ENCODE measurements at regions not wholly inside any gene's neighbourhood (a gene's known extent, or its start where the extent isn't known, plus 50 kb on each side); places are given as distances from the start of the nearest gene placed in this dataset.
"Not testable (repeated sequence)": the region's sequence is repeated elsewhere in the genome, so short reads cannot be mapped to it uniquely, and the experiment has no call there.

DNA sequence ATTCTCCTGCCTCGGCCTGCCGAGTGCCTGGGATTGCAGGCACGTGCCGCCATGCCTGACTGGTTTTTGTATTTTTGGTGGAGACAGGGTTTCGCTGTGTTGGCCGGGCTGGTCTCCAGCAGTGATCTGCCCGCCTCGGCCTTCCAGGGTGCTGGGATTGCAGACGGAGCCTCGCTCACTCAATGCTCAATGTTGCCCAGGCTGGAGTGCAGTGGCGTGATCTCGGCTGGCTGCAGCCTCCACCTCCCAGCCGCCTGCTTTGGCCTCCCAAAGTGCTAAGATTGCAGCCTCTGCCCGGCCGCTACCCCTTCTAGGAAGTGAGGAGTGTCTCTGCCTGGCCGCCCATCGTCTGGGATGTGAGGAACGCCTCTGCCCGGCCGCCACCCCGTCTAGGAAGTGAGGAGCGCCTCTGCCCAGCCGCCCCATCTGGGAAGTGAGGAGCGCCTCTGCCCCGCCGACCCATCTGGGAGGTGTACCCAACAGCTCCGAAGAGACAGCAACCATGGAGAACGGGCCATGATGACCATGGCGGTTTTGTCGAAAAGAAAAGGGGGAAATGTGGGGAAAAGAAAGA, 153.7 kb downstream of the C3orf38 start:
- H3K36me3 Mint-ChIP-seq (ENCODE audit: low read depth); H3K9me3 Mint-ChIP-seq; H3K27me3 Mint-ChIP-seq (ENCODE audit: low read depth); intact Hi-C loops (cut with micrococcal nuclease); H3K4me1 Mint-ChIP-seq (ENCODE audit: low read depth); H3K27ac Mint-ChIP-seq; H3K4me3 Mint-ChIP-seq (ENCODE audit: low read depth); DNase-seq (ENCODE audit: low spot score): not testable (repeated sequence)

GRCh38 chr3:88307666-88308065, 157.9 kb downstream of the C3orf38 start:
- intact Hi-C loops (cut with micrococcal nuclease) = no loop called here
- no peaks in the 10 kb centered on the region for H3K27me3 Mint-ChIP-seq (ENCODE audit: low read depth)
- no peaks in the 10 kb centered on the region for H3K4me1 Mint-ChIP-seq (ENCODE audit: low read depth)
- H3K4me3 Mint-ChIP-seq (ENCODE audit: low read depth) = no peak overlapping the region
- DNase-seq (ENCODE audit: low spot score) = no peak
- H3K36me3 Mint-ChIP-seq (ENCODE audit: low read depth) = no peaks in the 10 kb centered on the region
- no peak overlapping the region for H3K27ac Mint-ChIP-seq
- H3K9me3 Mint-ChIP-seq = no peaks in the 10 kb centered on the region

- H3K9me3 Mint-ChIP-seq = no peaks in the 10 kb centered on the region
- intact Hi-C loops (cut with micrococcal nuclease) = no loop called here
- H3K4me3 Mint-ChIP-seq (ENCODE audit: low read depth) = no peak overlapping the region
- DNase-seq (ENCODE audit: low spot score) = no peak
- no peaks in the 10 kb centered on the region for H3K27me3 Mint-ChIP-seq (ENCODE audit: low read depth)
- no peaks in the 10 kb centered on the region for H3K4me1 Mint-ChIP-seq (ENCODE audit: low read depth)
- H3K27ac Mint-ChIP-seq = no peak overlapping the region
- no peaks in the 10 kb centered on the region for H3K36me3 Mint-ChIP-seq (ENCODE audit: low read depth)
Observed at GRCh38 chr3:88311826-88312225, 162.1 kb downstream of the C3orf38 start.

- Mint-ChIP-seq H3K4me3 (ENCODE audit: low read depth) (no peak overlapping the region), H3K27ac (no peak overlapping the region), H3K4me1 (ENCODE audit: low read depth) (no peaks in the 10 kb centered on the region), H3K27me3 (ENCODE audit: low read depth) (no peaks in the 10 kb centered on the region), H3K9me3 (no peaks in the 10 kb centered on the region), H3K36me3 (ENCODE audit: low read depth) (no peaks in the 10 kb centered on the region)
- no peak for DNase-seq (ENCODE audit: low spot score)
- intact Hi-C loops (cut with micrococcal nuclease) = no loop called here
Observed at GRCh38 chr3:88312256-88312655, 162.5 kb downstream of the C3orf38 start.

- Mint-ChIP-seq H3K4me3 (ENCODE audit: low read depth) (no peak overlapping the region), H3K27me3 (ENCODE audit: low read depth) (no peaks in the 10 kb centered on the region), H3K27ac (no peak overlapping the region), H3K4me1 (ENCODE audit: low read depth) (no peaks in the 10 kb centered on the region), H3K9me3 (no peaks in the 10 kb centered on the region), H3K36me3 (ENCODE audit: low read depth) (no peaks in the 10 kb centered on the region)
- intact Hi-C loops (cut with micrococcal nuclease) = no loop called here
- no peak for DNase-seq (ENCODE audit: low spot score)
Observed at GRCh38 chr3:88318067-88318466, 168.3 kb downstream of the C3orf38 start.

- no peaks in the 10 kb centered on the region for H3K4me1 Mint-ChIP-seq (ENCODE audit: low read depth)
- DNase-seq (ENCODE audit: low spot score) = no peak
- H3K27ac Mint-ChIP-seq = no peak overlapping the region
- H3K4me3 Mint-ChIP-seq (ENCODE audit: low read depth) = no peak overlapping the region
- H3K36me3 Mint-ChIP-seq (ENCODE audit: low read depth) = no peaks in the 10 kb centered on the region
- no peaks in the 10 kb centered on the region for H3K27me3 Mint-ChIP-seq (ENCODE audit: low read depth)
- H3K9me3 Mint-ChIP-seq = no peaks in the 10 kb centered on the region
- intact Hi-C loops (cut with micrococcal nuclease) = no loop called here
Observed at GRCh38 chr3:88321363-88322050, 171.7 kb downstream of the C3orf38 start.

- Mint-ChIP-seq H3K4me1 (ENCODE audit: low read depth) (no peaks in the 10 kb centered on the region), H3K36me3 (ENCODE audit: low read depth) (no peaks in the 10 kb centered on the region), H3K27ac (no peak overlapping the region), H3K9me3 (no peaks in the 10 kb centered on the region), H3K27me3 (ENCODE audit: low read depth) (no peaks in the 10 kb centered on the region), H3K4me3 (ENCODE audit: low read depth) (no peak overlapping the region)
- no peak for DNase-seq (ENCODE audit: low spot score)
- intact Hi-C loops (cut with micrococcal nuclease) = no loop called here
Observed at GRCh38 chr3:88324788-88325187, 175.0 kb downstream of the C3orf38 start.

- Mint-ChIP-seq H3K27ac (no peak overlapping the region), H3K4me1 (ENCODE audit: low read depth) (no peaks in the 10 kb centered on the region), H3K4me3 (ENCODE audit: low read depth) (no peak overlapping the region), H3K9me3 (peaks cover 9% of the 10 kb centered on the region), H3K27me3 (ENCODE audit: low read depth) (no peaks in the 10 kb centered on the region), H3K36me3 (ENCODE audit: low read depth) (no peaks in the 10 kb centered on the region)
- no peak for DNase-seq (ENCODE audit: low spot score)
- intact Hi-C loops (cut with micrococcal nuclease) = no loop called here
Observed at GRCh38 chr3:88334187-88334868, 184.6 kb downstream of the C3orf38 start.

DNA sequence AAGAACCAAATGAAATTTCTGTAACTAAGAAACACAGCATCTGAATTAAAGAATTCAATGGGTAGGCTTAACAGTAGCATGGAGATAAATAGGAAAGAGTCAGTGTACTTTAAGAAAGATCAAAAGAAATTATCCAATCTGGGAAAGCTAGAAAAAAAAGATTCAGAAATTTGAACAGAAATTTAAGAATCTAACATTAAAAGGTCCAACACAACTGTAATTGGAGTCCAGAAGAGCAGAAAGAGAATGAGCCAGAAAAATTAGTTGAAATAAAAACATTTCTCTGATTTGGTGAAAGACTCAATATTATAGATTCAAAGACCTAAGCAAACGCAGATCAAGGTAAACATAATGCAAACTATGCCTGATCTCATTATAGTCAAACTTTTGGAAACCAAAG, 187.1 kb downstream of the C3orf38 start:
- Mint-ChIP-seq H3K9me3 (peaks cover 9% of the 10 kb centered on the region), H3K4me3 (ENCODE audit: low read depth) (no peak overlapping the region), H3K36me3 (ENCODE audit: low read depth) (no peaks in the 10 kb centered on the region), H3K27ac (no peak overlapping the region), H3K27me3 (ENCODE audit: low read depth) (no peaks in the 10 kb centered on the region), H3K4me1 (ENCODE audit: low read depth) (no peaks in the 10 kb centered on the region)
- intact Hi-C loops (cut with micrococcal nuclease) = no loop called here
- DNase-seq (ENCODE audit: low spot score) = no peak

DNA sequence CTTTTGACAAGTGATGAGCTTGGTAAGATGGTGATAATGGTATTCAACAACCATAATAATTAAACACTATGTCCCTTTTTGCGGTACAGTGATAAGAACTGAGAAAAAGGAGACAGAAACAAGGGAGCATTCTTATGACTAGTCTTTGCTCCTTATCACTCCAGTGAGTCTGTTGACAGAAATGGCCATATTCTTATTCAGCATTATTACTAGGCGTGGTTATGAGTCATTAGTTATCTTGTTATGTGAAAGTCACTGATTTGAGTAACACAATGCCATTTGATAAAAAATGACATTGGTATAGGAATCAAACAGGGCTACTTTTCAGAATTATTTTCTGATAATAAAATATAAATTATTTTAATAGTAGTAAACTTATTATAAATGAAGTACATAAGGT, 193.5 kb downstream of the C3orf38 start:
- no peaks in the 10 kb centered on the region for H3K36me3 Mint-ChIP-seq (ENCODE audit: low read depth)
- no peak overlapping the region for H3K27ac Mint-ChIP-seq
- DNase-seq (ENCODE audit: low spot score) = no peak
- no peaks in the 10 kb centered on the region for H3K9me3 Mint-ChIP-seq
- H3K27me3 Mint-ChIP-seq (ENCODE audit: low read depth) = no peaks in the 10 kb centered on the region
- no peaks in the 10 kb centered on the region for H3K4me1 Mint-ChIP-seq (ENCODE audit: low read depth)
- intact Hi-C loops (cut with micrococcal nuclease) = no loop called here
- no peak overlapping the region for H3K4me3 Mint-ChIP-seq (ENCODE audit: low read depth)

GRCh38 chr3:88346643-88347042, 196.9 kb downstream of the C3orf38 start:
- intact Hi-C loops (cut with micrococcal nuclease) = no loop called here
- no peak overlapping the region for H3K4me3 Mint-ChIP-seq (ENCODE audit: low read depth)
- H3K27ac Mint-ChIP-seq = no peak overlapping the region
- H3K36me3 Mint-ChIP-seq (ENCODE audit: low read depth) = no peaks in the 10 kb centered on the region
- no peaks in the 10 kb centered on the region for H3K4me1 Mint-ChIP-seq (ENCODE audit: low read depth)
- no peaks in the 10 kb centered on the region for H3K27me3 Mint-ChIP-seq (ENCODE audit: low read depth)
- DNase-seq (ENCODE audit: low spot score) = no peak
- no peaks in the 10 kb centered on the region for H3K9me3 Mint-ChIP-seq

DNA sequence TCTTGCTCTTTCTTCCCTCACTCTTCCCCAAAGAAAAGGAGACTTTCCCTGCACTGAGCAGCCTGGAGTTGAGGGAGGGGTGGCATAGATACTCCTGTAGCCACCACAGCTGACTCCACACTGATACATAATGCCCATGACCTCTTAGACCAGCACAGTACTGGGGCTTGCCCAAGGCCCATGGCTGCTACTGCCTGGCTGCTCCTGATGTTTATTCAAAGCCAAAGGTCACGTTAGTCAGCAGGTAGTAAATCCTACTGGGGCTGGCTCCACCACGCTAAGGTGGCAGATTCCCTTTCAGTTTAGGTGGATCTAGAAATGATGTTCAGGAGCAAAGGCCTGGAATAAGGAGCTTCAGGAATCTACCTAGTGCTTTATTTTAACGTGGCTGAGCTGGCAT, 212.7 kb downstream of the C3orf38 start:
- H3K4me1 Mint-ChIP-seq (ENCODE audit: low read depth) = no peaks in the 10 kb centered on the region
- intact Hi-C loops (cut with micrococcal nuclease) = no loop called here
- H3K9me3 Mint-ChIP-seq = no peaks in the 10 kb centered on the region
- no peak for DNase-seq (ENCODE audit: low spot score)
- no peaks in the 10 kb centered on the region for H3K27me3 Mint-ChIP-seq (ENCODE audit: low read depth)
- no peak overlapping the region for H3K27ac Mint-ChIP-seq
- H3K4me3 Mint-ChIP-seq (ENCODE audit: low read depth) = no peak overlapping the region
- no peaks in the 10 kb centered on the region for H3K36me3 Mint-ChIP-seq (ENCODE audit: low read depth)

DNA sequence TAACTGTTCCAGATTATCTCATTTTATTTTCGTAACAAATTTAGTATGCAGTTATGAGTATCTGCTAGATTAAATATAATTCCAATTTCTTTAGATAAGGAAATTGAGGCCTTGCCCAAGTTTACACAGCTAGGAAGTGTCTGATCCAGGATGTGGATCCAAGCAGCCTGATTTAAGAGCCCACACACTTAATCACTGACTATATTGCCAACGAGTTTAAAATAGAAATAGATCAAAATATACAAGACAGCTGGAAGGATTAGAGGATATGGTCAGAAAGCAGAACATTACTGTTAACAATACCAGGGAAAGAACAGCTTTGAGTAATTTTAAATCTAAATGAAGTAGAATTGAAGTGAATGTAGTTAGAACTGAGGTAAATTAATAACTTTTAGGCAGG, 215.2 kb downstream of the C3orf38 start:
- intact Hi-C loops (cut with micrococcal nuclease) = no loop called here
- Mint-ChIP-seq H3K27ac (no peak overlapping the region), H3K36me3 (ENCODE audit: low read depth) (no peaks in the 10 kb centered on the region), H3K27me3 (ENCODE audit: low read depth) (no peaks in the 10 kb centered on the region), H3K4me3 (ENCODE audit: low read depth) (no peak overlapping the region), H3K4me1 (ENCODE audit: low read depth) (no peaks in the 10 kb centered on the region), H3K9me3 (no peaks in the 10 kb centered on the region)
- no peak for DNase-seq (ENCODE audit: low spot score)

Data from activated T-helper 2 cell treated with anti-CD3 and anti-CD28 coated beads, Interferon-gamma antibody, Interleukin-2, Interleukin-4, amounts not matched to agents 10 μg/mL and 5 μg/mL and 100 μg/mL, durations not matched to agents 14 hours and 24 hours and 36 hours (primary cell).